K562 (cell line): ENCODE measurements at regions not wholly inside any gene's neighbourhood (a gene's known extent, or its start where the extent isn't known, plus 50 kb on each side); places are given as distances from the start of the nearest gene placed in this dataset.

Experiments used
- ATAC-seq: fragments of 200-7000 bp; cut with Tn5 transposase; 3 replicates; pipeline ENCODE4 v1.9.1; 2020; ENCODE audit warnings: moderate library complexity
- BruUV-seq: library from RNA; stranded (reverse); fragments of 400-500 nt; replicated peaks from 2 replicates; lab custom pipeline; 2021; lab: Mats Ljungman, UMichigan
- CTCF ChIA-PET: fragments of 300-600 bp; formaldehyde crosslinking; extraction: SDS; loops from one replicate; lab custom pipeline; 2021; ENCODE audit warnings: low intra/inter-chr PET ratio; lab: Yijun Ruan, JAX
- POLR2A ChIA-PET: fragments of 300-600, 350-650 bp; sonication (Branson Sonifier 250); formaldehyde crosslinking; extraction: SDS; loops from one replicate; lab custom pipeline; 2021; ENCODE audit warnings: antibody characterized with exemption, inconsistent platforms; lab: Yijun Ruan, JAX
- DNase-seq, 4 experiments: peaks; one replicate each; pipeline versions ENCODE4 v3.0.0 to v3.0.0-alpha.2; 2011 to 2018; ENCODE audit warnings: low spot score in 3 of 4, mixed read lengths in 3 of 4; ENCODE audit errors: extremely low read depth in 1 of 4
- FAIRE-seq: peaks from 2 replicates; lab custom pipeline; 2011; peaks lifted over from hg19 to GRCh38; lab: Jason Lieb, UNC
- H2AFZ ChIP-seq: 2 replicates; pipeline ENCODE4 v1.6.0; 2011; ENCODE audit warnings: low read depth, low read length, control low read depth, inconsistent platforms
- H3K27ac ChIP-seq: fragments of 200-600 bp; 3 replicates; pipeline ENCODE4 v1.8.0; 2011; ENCODE audit warnings: low read depth, mild to moderate bottlenecking, control low read depth, inconsistent platforms, low read length, moderate library complexity, mixed read lengths; ENCODE audit errors: extremely low read depth
- H3K27me3 ChIP-seq, 2 experiments: fragments of 300-600 bp in 1 of 2; 2 replicates in 1 of 2; 3 replicates in 1 of 2; pipeline versions ENCODE4 v1.6.0 to v1.8.0; 2011; ENCODE audit warnings: inconsistent platforms in 2 of 2, low read length in 2 of 2, mild to moderate bottlenecking in 1 of 2, mixed read lengths in 1 of 2, moderate library complexity in 1 of 2; ENCODE audit not compliant: control insufficient read depth in 2 of 2, insufficient read depth in 2 of 2
- H3K36me3 ChIP-seq: fragments of 300-600 bp; 3 replicates; pipeline ENCODE4 v1.8.0; 2011; ENCODE audit warnings: mild to moderate bottlenecking, low read length, inconsistent platforms; ENCODE audit not compliant: control insufficient read depth, insufficient read depth
- H3K4me1 ChIP-seq, 2 experiments: fragments of 200-600 bp in 1 of 2; replicated peaks in 1 of 2; 2 replicates in 1 of 2; 3 replicates in 1 of 2; pipeline versions ENCODE4 v1.5.1 to v1.8.0; 2011; ENCODE audit warnings: inconsistent platforms in 2 of 2, low read length in 2 of 2, mild to moderate bottlenecking in 1 of 2, mixed read lengths in 1 of 2, moderate library complexity in 1 of 2; ENCODE audit not compliant: control insufficient read depth in 2 of 2, insufficient read depth in 2 of 2
- H3K4me2 ChIP-seq: 2 replicates; pipeline ENCODE4 v1.6.1; 2011; ENCODE audit warnings: low read length, control low read depth, inconsistent platforms, mixed read lengths; ENCODE audit not compliant: insufficient read depth
- H3K4me3 ChIP-seq: fragments of 200-600 bp; sonication (generic), shearing (Covaris generic); 2 replicates; pipeline ENCODE4 v1.5.1; 2016; ENCODE audit warnings: control low read depth, inconsistent platforms
- H3K79me2 ChIP-seq: fragments of 200-600 bp; 3 replicates; pipeline ENCODE4 v1.8.0; 2011; ENCODE audit warnings: low read length, inconsistent platforms; ENCODE audit not compliant: control insufficient read depth, insufficient read depth
- H3K9ac ChIP-seq, 2 experiments: 2 replicates each; pipeline versions ENCODE4 v1.6.0 to v1.6.1; 2011; ENCODE audit warnings: low read depth in 2 of 2, low read length in 2 of 2, control low read depth in 1 of 2, inconsistent platforms in 1 of 2, mild to moderate bottlenecking in 1 of 2, mixed read lengths in 1 of 2; ENCODE audit not compliant: insufficient read depth in 1 of 2
- H3K9me1 ChIP-seq: one replicate; pipeline ENCODE4 v1.6.0; 2011; ENCODE audit warnings: inconsistent platforms, mild to moderate bottlenecking, low read length, moderate library complexity; ENCODE audit not compliant: control insufficient read depth, insufficient read depth
- H3K9me3 ChIP-seq: replicated peaks from 2 replicates; pipeline ENCODE4 v1.5.1; 2011; ENCODE audit warnings: low read depth, low read length, inconsistent platforms; ENCODE audit not compliant: control insufficient read depth, insufficient read depth
- H4K20me1 ChIP-seq: replicated peaks from 2 replicates; pipeline ENCODE4 v1.6.1; 2011; ENCODE audit warnings: low read length, inconsistent platforms, mixed read lengths; ENCODE audit not compliant: control insufficient read depth, insufficient read depth
- JUND ChIP-seq, 2 experiments: IDR thresholded peaks; 2 replicates in 1 of 2; 3 replicates in 1 of 2; pipeline ENCODE4 v1.6.1; 2011; ENCODE audit warnings: borderline replicate concordance in 2 of 2, low read depth in 2 of 2, low read length in 2 of 2, improper control_type of control experiment in 1 of 2, missing biosample characterization in 1 of 2, missing genetic modification characterization in 1 of 2, missing genetic modification reagents in 1 of 2
- KLF10 ChIP-seq: fragments of 250-450 bp; sonication (Bioruptor Pico); IDR thresholded peaks from 2 replicates; pipeline ENCODE4 v1.6.1; 2021; ENCODE audit warnings: matching md5 sums
- MAFF ChIP-seq: IDR thresholded peaks from 2 replicates; pipeline ENCODE4 v1.6.1; 2012; ENCODE audit warnings: low read length, improper control_type of control experiment
- RBM14 ChIP-seq: fragments of 200-400 bp; formaldehyde crosslinking; IDR thresholded peaks from 2 replicates; pipeline ENCODE4 v1.6.1; 2018; ENCODE audit warnings: low read depth, mild to moderate bottlenecking, low read length, moderate library complexity, borderline replicate concordance; ENCODE audit not compliant: insufficient read depth
- RBM22 ChIP-seq: fragments of 200-400 bp; formaldehyde crosslinking; IDR thresholded peaks from 2 replicates; pipeline ENCODE4 v1.6.1; 2018; ENCODE audit warnings: low read length, low read depth; ENCODE audit not compliant: poor library complexity, severe bottlenecking
- SIRT6 ChIP-seq: IDR thresholded peaks from one replicate; pipeline ENCODE4 v1.6.1; 2012; ENCODE audit warnings: low read depth, mild to moderate bottlenecking, control low read depth, inconsistent platforms, low read length, moderate library complexity
- ZKSCAN8 ChIP-seq: fragments of 200-800 bp; sonication (Bioruptor generic); IDR thresholded peaks from 2 replicates; pipeline ENCODE4 v1.6.1; 2016; ENCODE audit warnings: missing genetic modification characterization, missing compliant biosample characterization
- ZNF24 ChIP-seq: fragments of 450-650 bp; IDR thresholded peaks from 2 replicates; pipeline ENCODE4 v1.6.1; 2016
- ZNF395 ChIP-seq: fragments of 200-800 bp; sonication (Bioruptor generic); IDR thresholded peaks from 2 replicates; pipeline ENCODE4 v1.6.1; 2017; ENCODE audit warnings: missing genetic modification characterization, missing compliant biosample characterization
- WGBS: fragments of 100-300 bp; shearing (Covaris generic); methylation state at CpG from one replicate; pipeline ENCODE4 v1.1.6; 2016; ENCODE audit warnings: low coverage, mixed read lengths; ENCODE audit not compliant: insufficient coverage; ENCODE audit errors: missing lambda C conversion rate; 5-methylcytosine and 5-hydroxymethylcytosine counted together
- in situ Hi-C: fragments of 300-500 bp; cut with MboI; formaldehyde crosslinking; loops from 4 replicates; pipeline ENCODE4 v1.15.0; 2018; ENCODE audit warnings: inconsistent platforms, mixed read lengths
- intact Hi-C: fragments of 100-400 bp; cut with micrococcal nuclease; formaldehyde crosslinking; loops from 2 replicates; pipeline ENCODE4 v1.14.2; 2022
- TF ChIP-seq, protein P1 (sequence below): fragments of 450-650 bp; IDR thresholded peaks from 2 replicates; pipeline ENCODE4 v1.6.1; 2016; ENCODE audit warnings: low read depth

GRCh38 chr22:26893173-26894110 lies 236.1 kb downstream of the MIAT start:
- Histone ChIP-seq H3K4me3 (no peak overlapping the region), H3K4me1 (no peaks in the 10 kb centered on the region), H3K4me2 (no peak overlapping the region), H3K79me2 (no peaks in the 10 kb centered on the region), H3K9ac (no peak overlapping the region; a peak in 1 of 4 replicates), H3K27me3 (peaks cover 0 to 14% of the 10 kb centered on the region in 2 experiments; a peak in 1 of 5 replicates), H3K27ac (no peak overlapping the region), H4K20me1 (no peaks in the 10 kb centered on the region), H3K36me3 (no peaks in the 10 kb centered on the region), H3K9me3 (no peaks in the 10 kb centered on the region), H2AFZ (no peak overlapping the region), H3K9me1 (no peaks in the 10 kb centered on the region)
- CTCF ChIA-PET, result no interaction called here
- in situ Hi-C loops, result no loop called here
- intact Hi-C loops, result no loop called here
- 0% methylated on average over 18 of the region's 18 CpGs for WGBS
- FAIRE-seq, result no peak
- BruUV-seq, result no TSS peak
- no peak for ATAC-seq
- no peak for DNase-seq
- POLR2A ChIA-PET, result interaction anchor here (0.7 kb wide), 1 partner anchor 10 kb away, joined by 3 read pairs; no protein-coding TSS in a partner anchor
- TF ChIP-seq JUND (IDR thresholded peaks at IDR 0.05; ENCODE audit: borderline replicate concordance, low read depth, low read length) (no peak), JUND (tag; IDR thresholded peaks at IDR 0.05; ENCODE audit: borderline replicate concordance, low read depth, low read length) (no peak), ZKSCAN8 (CRISPR knock-in tag) (no peak), ZNF395 (CRISPR knock-in tag) (no peak), SIRT6 (no peak), MAFF (no peak), RBM14 (no peak), RBM22 (no peak), ZNF24 (no peak), KLF10 (CRISPR knock-in tag) (no peak)
- TF ChIP-seq, protein P1, sequence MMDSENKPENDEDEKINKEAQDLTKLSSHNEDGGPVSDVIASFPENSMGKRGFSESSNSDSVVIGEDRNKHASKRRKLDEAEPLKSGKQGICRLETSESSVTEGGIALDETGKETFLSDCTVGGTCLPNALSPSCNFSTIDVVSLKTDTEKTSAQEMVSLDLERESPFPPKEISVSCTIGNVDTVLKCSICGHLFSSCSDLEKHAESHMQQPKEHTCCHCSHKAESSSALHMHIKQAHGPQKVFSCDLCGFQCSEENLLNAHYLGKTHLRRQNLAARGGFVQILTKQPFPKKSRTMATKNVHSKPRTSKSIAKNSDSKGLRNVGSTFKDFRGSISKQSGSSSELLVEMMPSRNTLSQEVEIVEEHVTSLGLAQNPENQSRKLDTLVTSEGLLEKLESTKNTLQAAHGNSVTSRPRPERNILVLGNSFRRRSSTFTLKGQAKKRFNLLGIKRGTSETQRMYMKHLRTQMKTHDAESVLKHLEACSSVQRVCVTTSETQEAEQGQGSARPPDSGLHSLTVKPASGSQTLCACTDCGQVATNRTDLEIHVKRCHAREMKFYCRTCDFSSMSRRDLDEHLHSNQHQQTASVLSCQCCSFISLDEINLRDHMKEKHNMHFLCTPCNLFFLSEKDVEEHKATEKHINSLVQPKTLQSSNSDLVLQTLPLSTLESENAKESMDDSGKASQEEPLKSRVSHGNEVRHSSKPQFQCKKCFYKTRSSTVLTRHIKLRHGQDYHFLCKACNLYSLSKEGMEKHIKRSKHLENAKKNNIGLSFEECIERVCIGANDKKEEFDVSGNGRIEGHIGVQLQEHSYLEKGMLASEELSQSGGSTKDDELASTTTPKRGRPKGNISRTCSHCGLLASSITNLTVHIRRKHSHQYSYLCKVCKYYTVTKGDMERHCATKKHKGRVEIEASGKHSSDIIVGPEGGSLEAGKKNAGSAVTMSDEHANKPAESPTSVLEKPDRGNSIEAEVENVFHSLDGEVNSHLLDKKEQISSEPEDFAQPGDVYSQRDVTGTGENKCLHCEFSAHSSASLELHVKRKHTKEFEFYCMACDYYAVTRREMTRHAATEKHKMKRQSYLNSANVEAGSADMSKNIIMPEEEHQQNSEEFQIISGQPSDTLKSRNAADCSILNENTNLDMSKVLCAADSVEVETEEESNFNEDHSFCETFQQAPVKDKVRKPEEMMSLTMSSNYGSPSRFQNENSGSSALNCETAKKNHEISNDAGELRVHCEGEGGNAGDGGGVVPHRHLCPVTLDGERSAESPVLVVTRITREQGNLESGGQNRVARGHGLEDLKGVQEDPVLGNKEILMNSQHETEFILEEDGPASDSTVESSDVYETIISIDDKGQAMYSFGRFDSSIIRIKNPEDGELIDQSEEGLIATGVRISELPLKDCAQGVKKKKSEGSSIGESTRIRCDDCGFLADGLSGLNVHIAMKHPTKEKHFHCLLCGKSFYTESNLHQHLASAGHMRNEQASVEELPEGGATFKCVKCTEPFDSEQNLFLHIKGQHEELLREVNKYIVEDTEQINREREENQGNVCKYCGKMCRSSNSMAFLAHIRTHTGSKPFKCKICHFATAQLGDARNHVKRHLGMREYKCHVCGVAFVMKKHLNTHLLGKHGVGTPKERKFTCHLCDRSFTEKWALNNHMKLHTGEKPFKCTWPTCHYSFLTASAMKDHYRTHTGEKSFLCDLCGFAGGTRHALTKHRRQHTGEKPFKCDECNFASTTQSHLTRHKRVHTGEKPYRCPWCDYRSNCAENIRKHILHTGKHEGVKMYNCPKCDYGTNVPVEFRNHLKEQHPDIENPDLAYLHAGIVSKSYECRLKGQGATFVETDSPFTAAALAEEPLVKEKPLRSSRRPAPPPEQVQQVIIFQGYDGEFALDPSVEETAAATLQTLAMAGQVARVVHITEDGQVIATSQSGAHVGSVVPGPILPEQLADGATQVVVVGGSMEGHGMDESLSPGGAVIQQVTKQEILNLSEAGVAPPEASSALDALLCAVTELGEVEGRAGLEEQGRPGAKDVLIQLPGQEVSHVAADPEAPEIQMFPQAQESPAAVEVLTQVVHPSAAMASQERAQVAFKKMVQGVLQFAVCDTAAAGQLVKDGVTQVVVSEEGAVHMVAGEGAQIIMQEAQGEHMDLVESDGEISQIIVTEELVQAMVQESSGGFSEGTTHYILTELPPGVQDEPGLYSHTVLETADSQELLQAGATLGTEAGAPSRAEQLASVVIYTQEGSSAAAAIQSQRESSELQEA, result no peak
